ENCODE measurements at regions not wholly inside any gene's neighbourhood (a gene's known extent, or its start where the extent isn't known, plus 50 kb on each side); places are given as distances from the start of the nearest gene placed in this dataset.

DNA sequence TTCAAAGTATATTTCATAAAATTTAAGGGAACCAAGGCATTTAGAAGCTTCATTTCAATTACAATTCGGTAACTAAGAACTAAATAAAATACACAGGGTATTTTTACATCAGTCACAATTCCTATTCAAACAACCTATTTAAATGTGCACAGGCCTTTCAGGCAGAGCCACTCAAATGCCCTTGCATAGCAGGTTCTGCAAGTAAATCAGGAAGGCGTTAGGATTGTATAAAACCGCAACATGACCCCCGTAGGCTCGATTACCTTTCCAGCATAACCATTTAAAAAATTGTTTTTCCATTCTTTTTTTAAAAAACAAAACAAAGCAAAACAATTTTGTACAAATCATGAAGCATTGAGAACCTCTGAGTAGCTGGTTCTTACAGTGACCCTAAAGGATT lies 289.9 kb upstream of the SP8 start:
- H3K4me2 ChIP-seq, result peak overlapping the region; percentile 1
- H3K4me3 ChIP-seq, result no peak overlapping the region
- TF ChIP-seq EZH2phosphoT487 (IDR thresholded peaks at IDR 0.05; ENCODE audit: low read depth, severe bottlenecking, unreplicated experiment), result no peak
- TF ChIP-seq EZH2 (IDR thresholded peaks at IDR 0.05; ENCODE audit: borderline replicate concordance), result no peak
- TF ChIP-seq, protein P1, sequence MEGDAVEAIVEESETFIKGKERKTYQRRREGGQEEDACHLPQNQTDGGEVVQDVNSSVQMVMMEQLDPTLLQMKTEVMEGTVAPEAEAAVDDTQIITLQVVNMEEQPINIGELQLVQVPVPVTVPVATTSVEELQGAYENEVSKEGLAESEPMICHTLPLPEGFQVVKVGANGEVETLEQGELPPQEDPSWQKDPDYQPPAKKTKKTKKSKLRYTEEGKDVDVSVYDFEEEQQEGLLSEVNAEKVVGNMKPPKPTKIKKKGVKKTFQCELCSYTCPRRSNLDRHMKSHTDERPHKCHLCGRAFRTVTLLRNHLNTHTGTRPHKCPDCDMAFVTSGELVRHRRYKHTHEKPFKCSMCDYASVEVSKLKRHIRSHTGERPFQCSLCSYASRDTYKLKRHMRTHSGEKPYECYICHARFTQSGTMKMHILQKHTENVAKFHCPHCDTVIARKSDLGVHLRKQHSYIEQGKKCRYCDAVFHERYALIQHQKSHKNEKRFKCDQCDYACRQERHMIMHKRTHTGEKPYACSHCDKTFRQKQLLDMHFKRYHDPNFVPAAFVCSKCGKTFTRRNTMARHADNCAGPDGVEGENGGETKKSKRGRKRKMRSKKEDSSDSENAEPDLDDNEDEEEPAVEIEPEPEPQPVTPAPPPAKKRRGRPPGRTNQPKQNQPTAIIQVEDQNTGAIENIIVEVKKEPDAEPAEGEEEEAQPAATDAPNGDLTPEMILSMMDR (IDR thresholded peaks at IDR 0.05; ENCODE audit: poor library complexity), result no peak
- H3K9me2 ChIP-seq (replicated peaks; ENCODE audit: insufficient read depth), result no peaks in the 10 kb centered on the region
- WGBS (ENCODE audit: low lambda C conversion rate, missing lambda C conversion rate), result 53% methylated on average over 5 of the region's 5 CpGs
- no peaks in the 10 kb centered on the region for H3K79me2 ChIP-seq
- no peak for DNase-seq (ENCODE audit: low spot score)
- H3K36me3 ChIP-seq (replicated peaks; ENCODE audit: insufficient read depth, low read depth), result no peaks in the 10 kb centered on the region
- H4K20me1 ChIP-seq (ENCODE audit: insufficient read depth, poor library complexity, severe bottlenecking), result no peaks in the 10 kb centered on the region
- H3K27ac ChIP-seq, result no peak overlapping the region
- no peak overlapping the region for H2AFZ ChIP-seq
- no peaks in the 10 kb centered on the region for H3K27me3 ChIP-seq
- H3K9me3 ChIP-seq (ENCODE audit: low read depth), result no peaks in the 10 kb centered on the region
- no peaks in the 10 kb centered on the region for H3K4me1 ChIP-seq (ENCODE audit: insufficient read depth)

DNA sequence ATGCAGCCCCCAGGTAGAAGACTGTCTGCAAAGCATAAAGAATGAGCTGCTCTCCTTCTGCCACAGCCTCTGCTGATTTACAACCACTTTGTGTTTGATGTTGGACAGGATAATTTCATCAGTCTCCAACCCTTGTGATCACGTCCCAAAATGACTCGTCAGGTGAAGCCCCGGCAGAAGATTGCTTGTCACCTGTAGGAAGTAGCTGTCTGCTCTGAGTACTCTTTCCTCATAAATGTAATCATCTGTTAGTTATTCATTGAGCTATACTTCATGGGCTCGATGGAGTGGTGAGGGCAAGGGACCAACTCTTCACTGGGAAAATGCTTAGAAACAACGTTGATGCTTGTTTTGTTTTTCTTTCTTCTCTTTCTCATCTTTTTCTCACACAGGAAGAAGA lies 290.9 kb upstream of the SP8 start:
- Histone ChIP-seq H3K79me2 (no peaks in the 10 kb centered on the region), H4K20me1 (ENCODE audit: insufficient read depth, poor library complexity, severe bottlenecking) (no peaks in the 10 kb centered on the region), H2AFZ (no peak overlapping the region), H3K36me3 (replicated peaks; ENCODE audit: insufficient read depth, low read depth) (no peaks in the 10 kb centered on the region), H3K9me2 (replicated peaks; ENCODE audit: insufficient read depth) (no peaks in the 10 kb centered on the region), H3K27ac (no peak overlapping the region), H3K27me3 (no peaks in the 10 kb centered on the region), H3K4me3 (no peak overlapping the region), H3K9me3 (ENCODE audit: low read depth) (no peaks in the 10 kb centered on the region), H3K4me1 (ENCODE audit: insufficient read depth) (no peaks in the 10 kb centered on the region), H3K4me2 (no peak overlapping the region)
- WGBS (ENCODE audit: low lambda C conversion rate, missing lambda C conversion rate), result 75% methylated on average over 5 of the region's 5 CpGs
- TF ChIP-seq, protein P1 (IDR thresholded peaks at IDR 0.05; ENCODE audit: poor library complexity), result no peak
- no peak for DNase-seq (ENCODE audit: low spot score)

DNA sequence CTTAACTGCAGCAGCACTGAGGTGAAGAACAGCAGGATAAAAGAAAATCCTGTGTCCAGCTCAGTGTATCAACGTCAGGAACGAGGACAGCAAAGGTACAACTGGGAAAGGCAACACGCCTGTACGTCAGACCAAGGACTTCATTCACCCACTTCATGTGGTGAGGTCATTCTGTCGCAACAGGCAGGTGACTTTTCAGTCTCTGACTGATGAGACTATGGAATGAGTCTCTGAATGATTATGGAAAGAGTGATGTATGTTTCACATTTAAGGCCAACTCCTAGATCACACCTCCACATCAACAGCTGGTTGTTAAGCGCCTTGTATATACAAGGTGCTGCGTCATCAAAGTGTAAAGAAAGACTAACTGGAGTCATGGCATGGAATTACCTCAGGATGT lies 297.6 kb upstream of the SP8 start:
- H3K9me2 ChIP-seq (replicated peaks; ENCODE audit: insufficient read depth), result no peaks in the 10 kb centered on the region
- TF ChIP-seq EZH2 (IDR thresholded peaks at IDR 0.05; ENCODE audit: borderline replicate concordance) (no peak), EZH2phosphoT487 (IDR thresholded peaks at IDR 0.05; ENCODE audit: low read depth, severe bottlenecking, unreplicated experiment) (no peak)
- TF ChIP-seq, protein P1 (IDR thresholded peaks at IDR 0.05; ENCODE audit: poor library complexity), result no peak
- H3K4me2 ChIP-seq, result no peak overlapping the region
- no peak overlapping the region for H3K27ac ChIP-seq
- no peaks in the 10 kb centered on the region for H4K20me1 ChIP-seq (ENCODE audit: insufficient read depth, poor library complexity, severe bottlenecking)
- peak; percentile 11 for DNase-seq (ENCODE audit: low spot score)
- no peaks in the 10 kb centered on the region for H3K27me3 ChIP-seq
- no peak overlapping the region for H2AFZ ChIP-seq
- H3K4me3 ChIP-seq, result no peak overlapping the region
- H3K4me1 ChIP-seq (ENCODE audit: insufficient read depth), result no peaks in the 10 kb centered on the region
- H3K79me2 ChIP-seq, result no peaks in the 10 kb centered on the region
- no peaks in the 10 kb centered on the region for H3K36me3 ChIP-seq (replicated peaks; ENCODE audit: insufficient read depth, low read depth)
- no peaks in the 10 kb centered on the region for H3K9me3 ChIP-seq (ENCODE audit: low read depth)
- WGBS (ENCODE audit: low lambda C conversion rate, missing lambda C conversion rate), result 87% methylated on average over 7 of the region's 7 CpGs

DNA sequence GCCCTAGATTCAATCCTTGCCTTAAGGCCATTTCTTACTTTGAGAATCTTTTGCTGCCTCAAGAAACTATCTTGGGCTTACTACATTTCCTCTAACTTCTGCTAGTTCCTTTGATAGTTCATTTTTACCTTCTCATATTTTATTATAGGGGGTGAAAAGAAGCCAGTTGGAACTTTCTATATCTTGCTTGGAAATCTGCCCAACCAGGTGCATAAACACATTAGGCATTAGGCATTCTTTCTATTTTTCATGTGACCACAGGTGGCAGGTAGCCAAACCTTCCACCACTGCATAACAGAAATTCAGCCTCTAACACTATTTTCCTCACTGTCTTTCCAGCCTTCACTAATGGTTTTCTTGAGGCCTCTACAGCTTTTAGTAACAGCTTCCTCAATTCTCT lies 300.0 kb upstream of the SP8 start:
- Histone ChIP-seq H2AFZ (no peak overlapping the region), H4K20me1 (ENCODE audit: insufficient read depth, poor library complexity, severe bottlenecking) (no peaks in the 10 kb centered on the region), H3K4me2 (no peak overlapping the region), H3K36me3 (replicated peaks; ENCODE audit: insufficient read depth, low read depth) (no peaks in the 10 kb centered on the region), H3K27me3 (no peaks in the 10 kb centered on the region), H3K9me3 (ENCODE audit: low read depth) (no peaks in the 10 kb centered on the region), H3K9me2 (replicated peaks; ENCODE audit: insufficient read depth) (no peaks in the 10 kb centered on the region), H3K4me3 (no peak overlapping the region), H3K79me2 (no peaks in the 10 kb centered on the region), H3K4me1 (ENCODE audit: insufficient read depth) (no peaks in the 10 kb centered on the region), H3K27ac (no peak overlapping the region)
- TF ChIP-seq, protein P1 (IDR thresholded peaks at IDR 0.05; ENCODE audit: poor library complexity), result no peak
- TF ChIP-seq EZH2phosphoT487 (IDR thresholded peaks at IDR 0.05; ENCODE audit: low read depth, severe bottlenecking, unreplicated experiment) (no peak), EZH2 (IDR thresholded peaks at IDR 0.05; ENCODE audit: borderline replicate concordance) (no peak)
- peak; percentile 32 for DNase-seq (ENCODE audit: low spot score)
